IPS-18a (cell line): ENCODE measurements at regions not wholly inside any gene's neighbourhood (a gene's known extent, or its start where the extent isn't known, plus 50 kb on each side); places are given as distances from the start of the nearest gene placed in this dataset.
"Not testable (repeated sequence)": the region's sequence is repeated elsewhere in the genome, so short reads cannot be mapped to it uniquely, and the experiment has no call there.

Experiments
- H3K27ac ChIP-seq: one replicate; pipeline ENCODE4 v1.5.1; 2013; ENCODE audit warnings: low read length
- H3K27me3 ChIP-seq: one replicate; pipeline ENCODE4 v1.6.1; 2013; ENCODE audit warnings: mild to moderate bottlenecking, low read length; ENCODE audit not compliant: control insufficient read depth, insufficient read depth
- H3K36me3 ChIP-seq: one replicate; pipeline ENCODE4 v1.6.1; 2013; ENCODE audit warnings: low read depth, low read length; ENCODE audit not compliant: control insufficient read depth
- H3K4me1 ChIP-seq: one replicate; pipeline ENCODE4 v1.6.1; 2013; ENCODE audit warnings: low read depth, low read length; ENCODE audit not compliant: control insufficient read depth
- H3K4me3 ChIP-seq: one replicate; pipeline ENCODE4 v1.5.1; 2013; ENCODE audit warnings: low read length
- H3K9ac ChIP-seq: one replicate; pipeline ENCODE4 v1.6.1; 2013; ENCODE audit warnings: mild to moderate bottlenecking, low read length, moderate library complexity
- H3K9me3 ChIP-seq: one replicate; pipeline ENCODE4 v1.6.1; 2013; ENCODE audit warnings: low read depth, low read length; ENCODE audit not compliant: control insufficient read depth

- no peaks in the 10 kb centered on the region for H3K36me3 ChIP-seq
- peaks cover 9% of the 10 kb centered on the region for H3K4me1 ChIP-seq
These were observed 79.5 kb upstream of the RPL38 start for GRCh38 chr17:74123866-74124444.

GRCh38 chr17:74125156-74125555, 78.3 kb upstream of the RPL38 start:
- H3K4me3 ChIP-seq = no peak overlapping the region
- H3K27ac ChIP-seq = no peak overlapping the region
- no peak overlapping the region for H3K9ac ChIP-seq
- H3K27me3 ChIP-seq = no peaks in the 10 kb centered on the region
- peaks cover 4% of the 10 kb centered on the region for H3K4me1 ChIP-seq
- no peaks in the 10 kb centered on the region for H3K36me3 ChIP-seq
- no peaks in the 10 kb centered on the region for H3K9me3 ChIP-seq

More at GRCh38 chr17:74123866-74124444, 79.5 kb upstream of the RPL38 start:
- no peak overlapping the region for H3K9ac ChIP-seq
- no peak overlapping the region for H3K4me3 ChIP-seq
- H3K27ac ChIP-seq = no peak overlapping the region
- no peaks in the 10 kb centered on the region for H3K27me3 ChIP-seq
- H3K9me3 ChIP-seq = no peaks in the 10 kb centered on the region

GRCh38 chr17:74126179-74126900, 77.1 kb upstream of the RPL38 start:
- no peak overlapping the region for H3K9ac ChIP-seq
- peaks cover 4% of the 10 kb centered on the region for H3K4me1 ChIP-seq
- no peak overlapping the region for H3K4me3 ChIP-seq
- H3K36me3 ChIP-seq = no peaks in the 10 kb centered on the region
- H3K27me3 ChIP-seq = no peaks in the 10 kb centered on the region
- no peak overlapping the region for H3K27ac ChIP-seq
- no peaks in the 10 kb centered on the region for H3K9me3 ChIP-seq

- H3K27me3 ChIP-seq = no peaks in the 10 kb centered on the region
- H3K4me3 ChIP-seq = no peak overlapping the region
- H3K27ac ChIP-seq = no peak overlapping the region
- peaks cover 4% of the 10 kb centered on the region for H3K4me1 ChIP-seq
- no peak overlapping the region for H3K9ac ChIP-seq
- H3K9me3 ChIP-seq = no peaks in the 10 kb centered on the region
- no peaks in the 10 kb centered on the region for H3K36me3 ChIP-seq
These were observed 76.5 kb upstream of the RPL38 start for GRCh38 chr17:74126959-74127358.

- Histone ChIP-seq H3K36me3 (no peaks in the 10 kb centered on the region), H3K9me3 (no peaks in the 10 kb centered on the region), H3K27me3 (no peaks in the 10 kb centered on the region), H3K9ac (no peak overlapping the region), H3K27ac (no peak overlapping the region), H3K4me1 (peaks cover 5% of the 10 kb centered on the region), H3K4me3 (no peak overlapping the region)
These were observed 74.8 kb upstream of the RPL38 start for GRCh38 chr17:74128456-74129211.

- H3K9ac ChIP-seq, H3K9me3 ChIP-seq, H3K27ac ChIP-seq, H3K27me3 ChIP-seq, H3K4me1 ChIP-seq, H3K36me3 ChIP-seq, H3K4me3 ChIP-seq: not testable (repeated sequence)
These were observed 73.7 kb upstream of the RPL38 start for GRCh38 chr17:74129800-74130199.

- no peak overlapping the region for H3K27ac ChIP-seq
- peaks cover 6% of the 10 kb centered on the region for H3K4me1 ChIP-seq
- H3K36me3 ChIP-seq = no peaks in the 10 kb centered on the region
- H3K4me3 ChIP-seq = no peak overlapping the region
- H3K9ac ChIP-seq = no peak overlapping the region
- H3K27me3 ChIP-seq = no peaks in the 10 kb centered on the region
- H3K9me3 ChIP-seq = no peaks in the 10 kb centered on the region
These were observed 73.2 kb upstream of the RPL38 start for GRCh38 chr17:74130276-74130675.

GRCh38 chr17:74130841-74131240, 72.6 kb upstream of the RPL38 start:
- Histone ChIP-seq H3K27me3 (no peaks in the 10 kb centered on the region), H3K27ac (no peak overlapping the region), H3K4me1 (peaks cover 6% of the 10 kb centered on the region)

GRCh38 chr17:74132354-74132753, 71.1 kb upstream of the RPL38 start:
- Histone ChIP-seq H3K27ac (no peak overlapping the region), H3K4me3 (no peak overlapping the region), H3K27me3 (no peaks in the 10 kb centered on the region), H3K9ac (no peak overlapping the region), H3K9me3 (no peaks in the 10 kb centered on the region), H3K36me3 (no peaks in the 10 kb centered on the region), H3K4me1 (peaks cover 6% of the 10 kb centered on the region)

More at GRCh38 chr17:74130841-74131240, 72.6 kb upstream of the RPL38 start:
- Histone ChIP-seq H3K9me3 (no peaks in the 10 kb centered on the region), H3K36me3 (no peaks in the 10 kb centered on the region), H3K4me3 (no peak overlapping the region), H3K9ac (no peak overlapping the region)

GRCh38 chr17:74133740-74134139, 69.7 kb upstream of the RPL38 start:
- H3K27me3 ChIP-seq = no peaks in the 10 kb centered on the region

GRCh38 chr17:74134234-74134633, 69.2 kb upstream of the RPL38 start:
- not testable (repeated sequence) for H3K27ac ChIP-seq, H3K9me3 ChIP-seq, H3K27me3 ChIP-seq, H3K4me1 ChIP-seq, H3K36me3 ChIP-seq, H3K9ac ChIP-seq, H3K4me3 ChIP-seq

More at GRCh38 chr17:74133740-74134139, 69.7 kb upstream of the RPL38 start:
- no peak overlapping the region for H3K9ac ChIP-seq
- no peaks in the 10 kb centered on the region for H3K36me3 ChIP-seq
- H3K4me3 ChIP-seq = no peak overlapping the region
- peaks cover 6% of the 10 kb centered on the region for H3K4me1 ChIP-seq
- no peak overlapping the region for H3K27ac ChIP-seq
- no peaks in the 10 kb centered on the region for H3K9me3 ChIP-seq
